ENCODE measurements at regions not wholly inside any gene's neighbourhood (a gene's known extent, or its start where the extent isn't known, plus 50 kb on each side); places are given as distances from the start of the nearest gene placed in this dataset.

GRCh38 chr16:6349725-6350124, 982.9 kb upstream of the RBFOX1 start:
- DNase-seq = no peak

GRCh38 chr16:6345090-6345489, 987.6 kb upstream of the RBFOX1 start:
- no peak for DNase-seq

- no peak for DNase-seq
These were observed 989.5 kb upstream of the RBFOX1 start for GRCh38 chr16:6343157-6343556.

- DNase-seq = no peak
These were observed 990.7 kb upstream of the RBFOX1 start for GRCh38 chr16:6341981-6342380.

GRCh38 chr16:6335072-6335471, 997.6 kb upstream of the RBFOX1 start:
- no peak for DNase-seq

GRCh38 chr16:6331770-6332169, 1000.9 kb upstream of the RBFOX1 start:
- DNase-seq = no peak

- DNase-seq = no peak
These were observed 1014.7 kb upstream of the RBFOX1 start for GRCh38 chr16:6317934-6318333.

GRCh38 chr16:6309271-6309670, 1023.4 kb upstream of the RBFOX1 start:
- DNase-seq = no peak

- no peak for DNase-seq
These were observed 1024.5 kb upstream of the RBFOX1 start for GRCh38 chr16:6308176-6308575.

- DNase-seq = no peak
These were observed 1032.1 kb upstream of the RBFOX1 start for GRCh38 chr16:6300523-6300922.

- DNase-seq = no peak
These were observed 1034.8 kb upstream of the RBFOX1 start for GRCh38 chr16:6297666-6298410.

- no peak for DNase-seq
These were observed 1046.5 kb upstream of the RBFOX1 start for GRCh38 chr16:6286176-6286575.

- DNase-seq = no peak
These were observed 1047.9 kb upstream of the RBFOX1 start for GRCh38 chr16:6284731-6285130.

GRCh38 chr16:6281994-6282393, 1050.7 kb upstream of the RBFOX1 start:
- no peak for DNase-seq

- DNase-seq = no peak
These were observed 1051.4 kb upstream of the RBFOX1 start for GRCh38 chr16:6281274-6281673.

GRCh38 chr16:6280055-6280454, 1052.6 kb upstream of the RBFOX1 start:
- DNase-seq = no peak

GRCh38 chr16:6279286-6279685, 1053.4 kb upstream of the RBFOX1 start:
- no peak for DNase-seq

GRCh38 chr16:6274351-6274750, 1058.3 kb upstream of the RBFOX1 start:
- DNase-seq = no peak

GRCh38 chr16:6267682-6268081, 1065.0 kb upstream of the RBFOX1 start:
- DNase-seq = no peak

- DNase-seq = no peak
These were observed 1065.9 kb upstream of the RBFOX1 start for GRCh38 chr16:6266703-6267102.

GRCh38 chr16:6265968-6266367, 1066.7 kb upstream of the RBFOX1 start:
- no peak for DNase-seq

GRCh38 chr16:6258056-6258455, 1074.6 kb upstream of the RBFOX1 start:
- no peak for DNase-seq

- DNase-seq = no peak
These were observed 1080.1 kb upstream of the RBFOX1 start for GRCh38 chr16:6252541-6252940.

GRCh38 chr16:6250511-6250910, 1082.1 kb upstream of the RBFOX1 start:
- DNase-seq = no peak

- DNase-seq = no peak
These were observed 1082.8 kb upstream of the RBFOX1 start for GRCh38 chr16:6249863-6250262.
